ENCODE measurements at regions not wholly inside any gene's neighbourhood (a gene's known extent, or its start where the extent isn't known, plus 50 kb on each side); places are given as distances from the start of the nearest gene placed in this dataset.

DNA sequence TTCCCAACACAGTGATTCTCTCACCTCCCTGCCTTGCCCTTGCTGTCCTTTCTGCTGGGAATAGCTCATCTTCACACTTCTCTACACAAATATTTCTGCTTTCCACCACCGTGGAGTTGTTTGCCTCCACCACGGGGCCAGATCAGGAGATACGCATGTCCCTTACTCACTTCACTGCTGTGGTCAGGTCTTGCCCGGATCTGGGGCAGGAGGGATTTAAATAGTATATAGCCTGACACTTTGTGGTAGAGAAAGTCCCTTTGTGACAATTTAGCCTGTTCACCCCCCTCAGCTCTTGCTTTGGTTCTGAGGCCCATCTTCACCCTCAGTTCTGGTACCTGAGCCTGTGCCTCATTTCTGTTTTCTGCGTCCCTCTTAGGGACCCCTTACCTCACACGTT, 92.6 kb upstream of the PREP start:
- TF ChIP-seq, protein P1, sequence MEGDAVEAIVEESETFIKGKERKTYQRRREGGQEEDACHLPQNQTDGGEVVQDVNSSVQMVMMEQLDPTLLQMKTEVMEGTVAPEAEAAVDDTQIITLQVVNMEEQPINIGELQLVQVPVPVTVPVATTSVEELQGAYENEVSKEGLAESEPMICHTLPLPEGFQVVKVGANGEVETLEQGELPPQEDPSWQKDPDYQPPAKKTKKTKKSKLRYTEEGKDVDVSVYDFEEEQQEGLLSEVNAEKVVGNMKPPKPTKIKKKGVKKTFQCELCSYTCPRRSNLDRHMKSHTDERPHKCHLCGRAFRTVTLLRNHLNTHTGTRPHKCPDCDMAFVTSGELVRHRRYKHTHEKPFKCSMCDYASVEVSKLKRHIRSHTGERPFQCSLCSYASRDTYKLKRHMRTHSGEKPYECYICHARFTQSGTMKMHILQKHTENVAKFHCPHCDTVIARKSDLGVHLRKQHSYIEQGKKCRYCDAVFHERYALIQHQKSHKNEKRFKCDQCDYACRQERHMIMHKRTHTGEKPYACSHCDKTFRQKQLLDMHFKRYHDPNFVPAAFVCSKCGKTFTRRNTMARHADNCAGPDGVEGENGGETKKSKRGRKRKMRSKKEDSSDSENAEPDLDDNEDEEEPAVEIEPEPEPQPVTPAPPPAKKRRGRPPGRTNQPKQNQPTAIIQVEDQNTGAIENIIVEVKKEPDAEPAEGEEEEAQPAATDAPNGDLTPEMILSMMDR (IDR thresholded peaks at IDR 0.05; ENCODE audit: low read depth, low read length, missing control alignments): no peak
- no peak overlapping the region for H3K4me3 ChIP-seq (ENCODE audit: low read depth, low read length)
- DNase-seq (ENCODE audit: low read depth): no peak

DNA sequence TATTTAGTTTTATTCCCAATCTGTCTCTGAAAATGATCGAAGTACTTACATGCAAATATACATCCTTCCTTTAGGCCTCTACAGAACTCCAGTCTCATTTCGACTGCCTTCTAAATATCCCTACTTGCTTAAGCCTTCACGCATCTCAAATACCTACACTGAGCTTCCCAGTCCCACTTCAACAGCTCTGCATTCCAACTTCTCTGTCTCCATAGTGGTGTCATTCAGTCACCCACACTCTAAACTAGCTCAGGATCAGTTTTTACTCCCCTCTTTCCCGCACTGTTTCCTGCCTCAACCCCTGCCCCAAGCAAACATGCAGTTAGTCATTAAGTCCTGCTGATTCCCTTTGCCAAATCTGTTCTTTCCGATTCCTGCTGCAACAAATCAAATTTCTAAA, 91.8 kb upstream of the PREP start:
- TF ChIP-seq, protein P1 (IDR thresholded peaks at IDR 0.05; ENCODE audit: low read depth, low read length, missing control alignments): no peak
- DNase-seq (ENCODE audit: low read depth): no peak
- H3K4me3 ChIP-seq (ENCODE audit: low read depth, low read length): no peak overlapping the region

DNA sequence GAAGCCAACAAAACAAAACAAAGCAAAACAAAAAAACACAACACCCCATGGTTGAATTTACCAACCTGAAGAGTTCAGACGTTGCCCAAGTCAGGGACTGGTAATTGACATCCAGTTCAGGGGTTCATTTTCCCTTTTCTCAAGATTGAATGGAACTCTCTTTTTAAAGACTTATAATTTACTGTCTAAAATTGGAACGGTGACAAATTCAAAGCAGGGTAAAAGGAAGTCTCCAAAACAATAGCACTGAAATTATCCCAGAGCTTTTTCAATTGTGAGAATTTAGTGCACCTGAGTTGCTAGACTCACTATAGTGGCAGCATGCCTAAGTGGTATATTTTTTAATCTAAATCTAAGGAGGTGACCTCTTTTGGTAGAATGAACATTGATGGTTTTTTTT, 90.9 kb upstream of the PREP start:
- H3K4me3 ChIP-seq (ENCODE audit: low read depth, low read length): no peak overlapping the region
- TF ChIP-seq, protein P1 (IDR thresholded peaks at IDR 0.05; ENCODE audit: low read depth, low read length, missing control alignments): no peak
- DNase-seq (ENCODE audit: low read depth): no peak

DNA sequence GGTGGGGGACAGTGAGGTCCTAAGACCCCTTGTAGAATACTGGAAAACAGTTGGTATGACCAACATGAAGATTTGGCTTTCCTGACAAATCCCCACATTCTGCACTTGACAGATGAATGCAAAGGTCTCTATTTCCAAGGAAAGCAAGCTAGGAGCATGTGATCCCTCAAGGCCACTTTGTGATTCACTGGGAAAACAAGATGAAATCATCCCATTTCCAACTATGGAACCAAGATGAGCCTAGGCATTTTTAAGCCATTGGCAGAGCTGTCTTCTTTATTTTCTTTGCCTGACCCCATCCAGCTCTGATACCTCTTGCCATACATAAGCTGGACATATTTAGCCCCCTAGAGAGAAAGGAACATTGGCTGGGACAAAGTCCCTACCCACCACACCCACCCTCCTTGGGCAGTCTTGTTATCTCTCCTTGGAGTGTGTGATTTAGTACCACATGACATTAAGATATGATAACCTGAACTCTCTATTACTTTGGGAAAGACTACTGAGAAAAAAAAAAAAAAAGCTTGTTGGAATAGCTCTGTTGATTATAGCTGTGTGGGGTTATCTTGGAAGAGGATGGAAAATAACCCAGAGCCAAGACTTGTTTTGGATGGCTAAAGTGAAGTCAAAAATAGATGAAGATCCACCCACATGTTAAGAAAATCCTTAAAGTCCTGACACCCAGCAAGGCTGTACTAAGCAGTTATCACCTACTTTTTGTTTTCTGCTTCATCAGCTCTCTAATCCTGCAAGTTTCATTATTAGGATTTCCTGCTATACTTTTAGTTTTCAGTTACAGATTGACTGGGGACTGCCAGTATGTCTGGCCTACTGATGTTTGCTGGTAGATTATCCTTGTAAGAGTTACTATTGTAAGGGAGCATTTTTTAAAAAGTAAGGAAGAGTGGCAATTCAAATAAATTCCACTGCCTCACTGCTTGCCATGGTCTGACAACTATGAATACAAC, 90.1 kb upstream of the PREP start:
- TF ChIP-seq, protein P1 (IDR thresholded peaks at IDR 0.05; ENCODE audit: low read depth, low read length, missing control alignments): no peak
- no peak for DNase-seq (ENCODE audit: low read depth)
- no peak overlapping the region for H3K4me3 ChIP-seq (ENCODE audit: low read depth, low read length)

DNA sequence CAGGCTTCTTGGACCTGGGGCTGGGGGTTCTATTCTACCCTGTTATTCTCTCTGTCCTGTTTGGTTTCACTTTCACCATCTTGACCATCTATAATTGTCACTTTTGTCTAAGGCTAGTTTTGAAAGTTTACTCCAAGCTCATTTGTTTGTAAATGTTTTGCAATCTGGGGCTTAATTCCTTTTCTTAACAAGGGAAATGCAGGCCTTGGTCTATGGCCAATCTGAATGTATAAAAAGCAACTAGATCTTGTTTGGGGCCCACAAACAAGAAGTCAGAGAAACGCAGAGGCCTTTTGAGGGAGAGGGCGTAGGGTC, 86.3 kb upstream of the PREP start:
- TF ChIP-seq, protein P1 (IDR thresholded peaks at IDR 0.05; ENCODE audit: low read depth, low read length, missing control alignments): no peak
- DNase-seq (ENCODE audit: low read depth): no peak
- no peak overlapping the region for H3K4me3 ChIP-seq (ENCODE audit: low read depth, low read length)

DNA sequence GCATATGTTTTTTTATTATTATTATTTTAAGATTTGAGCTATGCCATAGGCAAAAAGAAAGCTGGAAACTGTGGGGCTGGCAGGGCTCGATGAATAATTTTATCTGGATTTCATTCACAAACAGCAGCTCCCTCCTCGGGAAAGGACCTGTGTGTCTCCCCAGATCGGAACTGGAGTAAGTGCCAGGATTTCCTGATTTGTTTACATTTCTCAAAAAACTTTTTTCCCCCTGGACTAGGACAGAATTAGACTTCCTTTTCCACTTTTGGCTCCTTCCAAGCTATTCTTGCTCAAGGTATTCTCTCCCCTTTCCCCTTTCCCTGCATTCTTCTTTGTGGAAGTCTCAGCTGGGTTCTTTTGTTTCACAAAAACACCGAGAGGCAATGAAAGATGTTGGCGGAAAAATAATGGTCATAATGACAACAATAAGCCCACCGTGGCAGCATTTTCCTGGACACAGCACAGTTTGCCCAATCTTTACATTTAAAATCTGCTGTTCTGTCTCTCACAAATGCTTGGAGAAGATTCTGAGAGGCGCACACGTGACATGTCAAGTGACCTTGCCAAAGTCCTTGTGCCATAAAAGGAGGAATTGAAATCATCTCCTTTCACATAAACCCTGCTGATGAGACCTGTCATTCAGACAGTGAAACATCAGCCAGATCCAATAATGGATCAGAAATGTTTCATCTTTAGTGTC, 85.8 kb upstream of the PREP start:
- TF ChIP-seq, protein P1 (IDR thresholded peaks at IDR 0.05; ENCODE audit: low read depth, low read length, missing control alignments): no peak
- no peak for DNase-seq (ENCODE audit: low read depth)

More for the DNA sequence above, 85.8 kb upstream of the PREP start:
- H3K4me3 ChIP-seq (ENCODE audit: low read depth, low read length): no peak overlapping the region

Data from GM12864 (cell line).